H1 (cell line): ENCODE measurements at regions not wholly inside any gene's neighbourhood (a gene's known extent, or its start where the extent isn't known, plus 50 kb on each side); places are given as distances from the start of the nearest gene placed in this dataset.

Source experiments
- CTCF ChIA-PET: fragments of 300-600 bp; sonication (Branson Sonifier 250); formaldehyde crosslinking; loops from one replicate; lab custom pipeline; 2021; ENCODE audit not compliant: partially characterized antibody; lab: Charles Lee
- POLR2A ChIA-PET: fragments of 300-600 bp; sonication (Branson Sonifier 250); formaldehyde crosslinking; loops from one replicate; lab custom pipeline; 2021; ENCODE audit warnings: inconsistent platforms; ENCODE audit not compliant: partially characterized antibody; lab: Charles Lee
- DNase-seq, 2 experiments: peaks; one replicate each; pipeline versions ENCODE4 v3.0.0 to v3.0.0-alpha.2; 2010 to 2022; ENCODE audit warnings: low spot score in 2 of 2, low read depth in 1 of 2, mixed read lengths in 1 of 2
- FAIRE-seq: peaks from 2 replicates; lab custom pipeline; 2011; peaks lifted over from hg19 to GRCh38; lab: Jason Lieb, UNC
- H2AFZ ChIP-seq: 2 replicates; pipeline ENCODE4 v1.8.1; 2012; ENCODE audit warnings: low read length, inconsistent platforms
- H2AK5ac ChIP-seq: 2 replicates; pipeline ENCODE4 v1.6.1; 2013; ENCODE audit warnings: low read depth, low read length
- H2BK120ac ChIP-seq: replicated peaks from 2 replicates; pipeline ENCODE3; 2013; ENCODE audit warnings: low read depth, low read length, inconsistent platforms
- H2BK12ac ChIP-seq: 2 replicates; pipeline ENCODE4 v1.6.1; 2013; ENCODE audit warnings: low read depth, low read length
- H2BK15ac ChIP-seq: 2 replicates; pipeline ENCODE4 v1.6.1; 2013; ENCODE audit warnings: low read length
- H2BK20ac ChIP-seq: 2 replicates; pipeline ENCODE4 v1.6.1; 2013; ENCODE audit warnings: low read length
- H2BK5ac ChIP-seq: 2 replicates; pipeline ENCODE4 v1.6.1; 2013; ENCODE audit warnings: low read depth, low read length
- H3K14ac ChIP-seq: 2 replicates; pipeline ENCODE4 v1.6.1; 2013; ENCODE audit warnings: inconsistent platforms; ENCODE audit not compliant: insufficient read length
- H3K18ac ChIP-seq: 2 replicates; pipeline ENCODE4 v1.6.1; 2013; ENCODE audit warnings: low read length; ENCODE audit errors: extremely low read depth
- H3K23ac ChIP-seq: 2 replicates; pipeline ENCODE4 v1.6.1; 2013; ENCODE audit warnings: inconsistent platforms; ENCODE audit not compliant: insufficient read length
- H3K23me2 ChIP-seq: 2 replicates; pipeline ENCODE4 v1.6.1; 2013; ENCODE audit warnings: low read depth, low read length
- H3K27ac ChIP-seq: 2 replicates; pipeline ENCODE4 v1.6.1; 2011; ENCODE audit warnings: low read depth, low read length, inconsistent platforms
- H3K27me3 ChIP-seq, 4 experiments: replicated peaks in 1 of 4; 1 replicate in 1 of 4; 2 replicates in 3 of 4; pipeline versions ENCODE4 v1.6.1 to v1.8.1; 2011 to 2013; ENCODE audit warnings: low read length in 3 of 4, mild to moderate bottlenecking in 3 of 4, inconsistent platforms in 2 of 4, mixed read lengths in 2 of 4, moderate library complexity in 1 of 4; ENCODE audit not compliant: control insufficient read depth in 3 of 4, insufficient read depth in 3 of 4; ENCODE audit errors: extremely low read depth in 1 of 4
- H3K36me3 ChIP-seq, 4 experiments: 2 replicates each; pipeline versions ENCODE4 v1.6.1 to v1.8.1; 2011 to 2013; ENCODE audit warnings: mild to moderate bottlenecking in 4 of 4, low read length in 3 of 4, moderate library complexity in 2 of 4, control low read depth in 1 of 4, inconsistent platforms in 1 of 4; ENCODE audit not compliant: insufficient read depth in 4 of 4, control insufficient read depth in 2 of 4
- H3K4ac ChIP-seq: replicated peaks from 2 replicates; pipeline ENCODE3; 2013; ENCODE audit warnings: low read length, low read depth, mixed read lengths, inconsistent platforms; ENCODE audit not compliant: insufficient read length
- H3K4me1 ChIP-seq, 4 experiments: replicated peaks in 1 of 4; 1 replicate in 1 of 4; 2 replicates in 3 of 4; pipeline versions ENCODE4 v1.6.1 to v1.8.1; 2011 to 2013; ENCODE audit warnings: low read length in 3 of 4, inconsistent platforms in 2 of 4, mixed read lengths in 1 of 4; ENCODE audit not compliant: insufficient read depth in 4 of 4, control insufficient read depth in 3 of 4
- H3K4me2 ChIP-seq, 2 experiments: 2 replicates each; pipeline versions ENCODE4 v1.6.1 to v1.8.1; 2011 to 2013; ENCODE audit warnings: low read depth in 2 of 2, low read length in 2 of 2, control low read depth in 1 of 2, inconsistent platforms in 1 of 2, mild to moderate bottlenecking in 1 of 2; ENCODE audit not compliant: insufficient read depth in 1 of 2
- H3K4me3 ChIP-seq, 4 experiments: fragments of 200-600, 300-600 bp in 1 of 4; sonication (generic), shearing (Covaris generic), sonication (Bioruptor Twin) in 1 of 4; 2 replicates each; pipeline versions ENCODE4 v1.5.1 to v1.8.1; 2011 to 2016; ENCODE audit warnings: low read length in 4 of 4, low read depth in 3 of 4, control low read depth in 2 of 4, inconsistent platforms in 2 of 4, mild to moderate bottlenecking in 2 of 4, mixed read lengths in 1 of 4, moderate library complexity in 1 of 4; ENCODE audit not compliant: insufficient read depth in 2 of 4; ENCODE audit errors: extremely low read depth in 1 of 4
- H3K56ac ChIP-seq: replicated peaks from 2 replicates; pipeline ENCODE3; 2013; ENCODE audit warnings: low read depth, mild to moderate bottlenecking, mixed read lengths, low read length, inconsistent platforms; ENCODE audit not compliant: insufficient read length
- H3K79me1 ChIP-seq: 2 replicates; pipeline ENCODE4 v1.6.1; 2013; ENCODE audit warnings: low read depth, low read length, control low read depth
- H3K79me2 ChIP-seq, 2 experiments: 2 replicates each; pipeline versions ENCODE4 v1.6.1 to v1.8.1; 2012 to 2013; ENCODE audit warnings: low read length in 2 of 2, mild to moderate bottlenecking in 2 of 2, inconsistent platforms in 1 of 2; ENCODE audit not compliant: insufficient read depth in 2 of 2, control insufficient read depth in 1 of 2
- H3K9ac ChIP-seq, 4 experiments: replicated peaks in 1 of 4; 1 replicate in 1 of 4; 2 replicates in 3 of 4; pipeline versions ENCODE4 v1.6.1 to v1.8.1; 2011 to 2013; ENCODE audit warnings: low read depth in 3 of 4, low read length in 3 of 4, control low read depth in 2 of 4, mild to moderate bottlenecking in 2 of 4, moderate library complexity in 2 of 4, inconsistent platforms in 1 of 4; ENCODE audit errors: extremely low read depth in 1 of 4
- H3K9me3 ChIP-seq, 2 experiments: 2 replicates each; pipeline versions ENCODE4 v1.6.1 to v1.8.1; 2012 to 2013; ENCODE audit warnings: mild to moderate bottlenecking in 2 of 2, moderate library complexity in 2 of 2, control low read depth in 1 of 2, inconsistent platforms in 1 of 2, low read depth in 1 of 2, low read length in 1 of 2, mixed read lengths in 1 of 2; ENCODE audit not compliant: insufficient read depth in 2 of 2
- H4K20me1 ChIP-seq, 2 experiments: replicated peaks in 1 of 2; 2 replicates each; pipeline versions ENCODE3 to v1.8.1; 2011 to 2013; ENCODE audit warnings: inconsistent platforms in 2 of 2, low read length in 2 of 2, mild to moderate bottlenecking in 1 of 2; ENCODE audit not compliant: insufficient read depth in 2 of 2, control insufficient read depth in 1 of 2
- H4K5ac ChIP-seq: 2 replicates; pipeline ENCODE4 v1.6.1; 2013; ENCODE audit warnings: low read length, low read depth, mixed read lengths, inconsistent platforms; ENCODE audit not compliant: insufficient read length
- H4K8ac ChIP-seq: 2 replicates; pipeline ENCODE4 v1.8.0; 2013; ENCODE audit warnings: mild to moderate bottlenecking, moderate library complexity, low read length, inconsistent platforms; ENCODE audit not compliant: insufficient read depth; ENCODE audit errors: extremely low read depth
- H4K91ac ChIP-seq: replicated peaks from 2 replicates; pipeline ENCODE3; 2013; ENCODE audit warnings: low read length, mixed read lengths, inconsistent platforms; ENCODE audit not compliant: insufficient read length
- CREB1 ChIP-seq: IDR thresholded peaks from 2 replicates; pipeline ENCODE4 v1.6.1; 2012; ENCODE audit warnings: inconsistent platforms
- POLR2A ChIP-seq, 2 experiments: IDR thresholded peaks; 1 replicate in 1 of 2; 2 replicates in 1 of 2; pipeline ENCODE4 v1.6.1; 2011; ENCODE audit warnings: low read depth in 2 of 2, low read length in 2 of 2, mild to moderate bottlenecking in 2 of 2; ENCODE audit errors: control extremely low read depth in 1 of 2
- WGBS, 2 experiments: shearing (Covaris generic) in 1 of 2; methylation state at CpG; one replicate each; pipeline versions ENCODE4 v1.1.6 to v1.1.7; 2013 to 2015; ENCODE audit warnings: low lambda C conversion rate in 2 of 2, mixed read lengths in 2 of 2, inconsistent platforms in 1 of 2, low coverage in 1 of 2, missing lambda C conversion rate in 1 of 2; ENCODE audit not compliant: insufficient replicate concordance in 2 of 2, insufficient coverage in 1 of 2, insufficient read length in 1 of 2; ENCODE audit errors: extremely low coverage in 1 of 2, missing lambda C conversion rate in 1 of 2; 5-methylcytosine and 5-hydroxymethylcytosine counted together

DNA sequence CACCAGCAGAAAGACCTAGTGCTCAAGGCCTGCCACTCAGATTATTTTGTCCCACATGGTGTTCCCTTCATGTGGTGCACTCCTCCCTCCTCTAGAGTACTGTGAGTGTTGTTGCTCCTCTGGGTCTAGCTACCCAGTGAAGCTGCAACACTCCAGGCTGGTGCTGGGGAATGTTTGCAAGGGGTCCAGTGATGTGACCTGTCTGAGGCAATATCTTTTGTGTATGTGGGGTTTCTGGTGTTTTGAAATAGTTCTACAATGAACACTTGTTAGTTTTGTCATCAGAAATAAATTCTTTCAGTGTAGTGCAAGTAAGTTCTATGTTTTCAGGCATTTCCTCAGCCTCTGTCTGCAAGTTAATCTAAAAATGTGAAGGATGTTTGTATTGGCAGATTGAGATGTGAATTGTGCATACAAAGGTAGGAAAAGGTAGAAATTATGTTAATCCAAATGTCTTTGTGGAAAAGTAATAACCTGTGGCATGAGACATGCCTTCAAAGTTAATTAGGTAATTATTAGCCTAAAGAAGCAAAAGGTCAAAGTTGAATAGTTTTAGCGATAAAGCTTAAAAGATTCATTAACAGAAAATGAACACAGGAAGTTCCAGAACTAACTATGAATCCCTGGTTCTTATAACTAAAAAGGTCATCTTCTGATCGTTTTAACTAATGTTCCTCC lies 616.8 kb downstream of the LTN1 start:
- no peaks in the 10 kb centered on the region for H3K79me1 ChIP-seq
- H3K4ac ChIP-seq, result no peak overlapping the region
- no peak overlapping the region for H3K4me3 ChIP-seq
- H3K18ac ChIP-seq, result no peak overlapping the region
- POLR2A ChIA-PET, result interaction anchor here (0.6 kb wide), 1 partner anchor 11 kb away, joined by 3 read pairs; no protein-coding TSS in a partner anchor
- no peak overlapping the region for H2AK5ac ChIP-seq
- FAIRE-seq, result no peak
- H3K27me3 ChIP-seq, result no peaks in the 10 kb centered on the region
- 84% methylated on average over 2 of the region's 2 CpGs; no CpG with 5 or more reads in 1 of the 2 experiments for WGBS, 2 experiments
- no peak overlapping the region for H4K5ac ChIP-seq
- no peak overlapping the region for H3K9ac ChIP-seq
- H3K27ac ChIP-seq, result no peak overlapping the region
- TF ChIP-seq POLR2A (IDR thresholded peaks at IDR 0.05; ENCODE audit: control extremely low read depth in 1 of 2, low read depth in 2 of 2, low read length in 2 of 2), result no peak
- TF ChIP-seq CREB1, result no peak
- H3K79me2 ChIP-seq, result no peaks in the 10 kb centered on the region
- no peak overlapping the region for H2AFZ ChIP-seq
- no peak for DNase-seq
- H2BK5ac ChIP-seq, result no peak overlapping the region
- no peaks in the 10 kb centered on the region; a peak in 1 of 7 replicates for H3K4me1 ChIP-seq
- H3K36me3 ChIP-seq, result no peaks in the 10 kb centered on the region
- CTCF ChIA-PET, result no interaction called here
- no peak overlapping the region for H3K14ac ChIP-seq
- H2BK12ac ChIP-seq, result no peak overlapping the region
- H4K20me1 ChIP-seq, result no peaks in the 10 kb centered on the region
- H3K9me3 ChIP-seq, result no peaks in the 10 kb centered on the region
- H3K23me2 ChIP-seq, result no peaks in the 10 kb centered on the region
- H3K23ac ChIP-seq, result no peak overlapping the region
- H2BK20ac ChIP-seq, result no peak overlapping the region
- no peak overlapping the region for H3K56ac ChIP-seq
- H2BK15ac ChIP-seq, result no peak overlapping the region
- H2BK120ac ChIP-seq, result no peak overlapping the region
- H3K4me2 ChIP-seq, result no peak overlapping the region
- no peak overlapping the region for H4K8ac ChIP-seq
- no peak overlapping the region for H4K91ac ChIP-seq
